ENCODE measurements at regions not wholly inside any gene's neighbourhood (a gene's known extent, or its start where the extent isn't known, plus 50 kb on each side); places are given as distances from the start of the nearest gene placed in this dataset.

GRCh38 chr2:191476901-191477300, 201.0 kb upstream of the NABP1 start:
- Mint-ChIP-seq H3K27ac (no peak overlapping the region), H3K4me3 (no peak overlapping the region), H3K27me3 (peaks cover 9% of the 10 kb centered on the region), H3K9me3 (peaks cover 0 to 17% (median 7%) of the 10 kb centered on the region in 3 donors), H3K4me1 (peaks cover 0 to 4% (median 0%) of the 10 kb centered on the region in 3 donors), H3K36me3 (no peaks in the 10 kb centered on the region)

GRCh38 chr2:191478799-191479679, 198.9 kb upstream of the NABP1 start:
- Mint-ChIP-seq H3K4me1 (peaks cover 0 to 4% (median 0%) of the 10 kb centered on the region in 3 donors), H3K27me3 (peaks cover 10% of the 10 kb centered on the region), H3K9me3 (peaks cover 9 to 32% (median 16%) of the 10 kb centered on the region in 3 donors), H3K4me3 (peak overlapping the region in 1 of 4 donors; percentile 30), H3K27ac (no peak overlapping the region), H3K36me3 (no peaks in the 10 kb centered on the region)

GRCh38 chr2:191479680-191480023, 198.3 kb upstream of the NABP1 start:
- no peak overlapping the region for H3K4me3 Mint-ChIP-seq
- no peak overlapping the region for H3K27ac Mint-ChIP-seq
- H3K36me3 Mint-ChIP-seq: no peaks in the 10 kb centered on the region
- peaks cover 0 to 4% (median 0%) of the 10 kb centered on the region in 3 donors for H3K4me1 Mint-ChIP-seq
- H3K27me3 Mint-ChIP-seq: peaks cover 10% of the 10 kb centered on the region
- peaks cover 10 to 32% (median 16%) of the 10 kb centered on the region in 3 donors for H3K9me3 Mint-ChIP-seq

- H3K27ac Mint-ChIP-seq: no peak overlapping the region
- peaks cover 11 to 32% (median 16%) of the 10 kb centered on the region in 3 donors for H3K9me3 Mint-ChIP-seq
- no peaks in the 10 kb centered on the region for H3K36me3 Mint-ChIP-seq
- H3K4me1 Mint-ChIP-seq: peaks cover 0 to 4% (median 0%) of the 10 kb centered on the region in 3 donors
- no peak overlapping the region for H3K4me3 Mint-ChIP-seq
- H3K27me3 Mint-ChIP-seq: peaks cover 12% of the 10 kb centered on the region
These were observed 196.4 kb upstream of the NABP1 start for GRCh38 chr2:191481305-191482070.

GRCh38 chr2:191483117-191483516, 194.8 kb upstream of the NABP1 start:
- Mint-ChIP-seq H3K4me3 (no peak overlapping the region), H3K4me1 (peaks cover 0 to 4% (median 0%) of the 10 kb centered on the region in 3 donors), H3K27ac (no peak overlapping the region), H3K36me3 (no peaks in the 10 kb centered on the region), H3K9me3 (peaks cover 11 to 32% (median 16%) of the 10 kb centered on the region in 3 donors), H3K27me3 (peaks cover 11% of the 10 kb centered on the region)

- H3K27me3 Mint-ChIP-seq: peaks cover 4% of the 10 kb centered on the region
- peaks cover 9 to 17% (median 11%) of the 10 kb centered on the region in 3 donors for H3K9me3 Mint-ChIP-seq
- no peaks in the 10 kb centered on the region for H3K4me1 Mint-ChIP-seq
- no peak overlapping the region for H3K27ac Mint-ChIP-seq
- no peaks in the 10 kb centered on the region for H3K36me3 Mint-ChIP-seq
- H3K4me3 Mint-ChIP-seq: no peak overlapping the region
These were observed 191.2 kb upstream of the NABP1 start for GRCh38 chr2:191486584-191487320.

- Mint-ChIP-seq H3K4me3 (no peak overlapping the region), H3K27ac (no peak overlapping the region), H3K27me3 (peaks cover 4% of the 10 kb centered on the region), H3K4me1 (no peaks in the 10 kb centered on the region), H3K36me3 (no peaks in the 10 kb centered on the region), H3K9me3 (peaks cover 4 to 7% (median 6%) of the 10 kb centered on the region in 3 donors)
These were observed 189.8 kb upstream of the NABP1 start for GRCh38 chr2:191488135-191488534.

- no peaks in the 10 kb centered on the region for H3K36me3 Mint-ChIP-seq
- no peak overlapping the region for H3K27ac Mint-ChIP-seq
- H3K27me3 Mint-ChIP-seq: peaks cover 2% of the 10 kb centered on the region
- peaks cover 0 to 2% (median 0%) of the 10 kb centered on the region in 3 donors for H3K9me3 Mint-ChIP-seq
- H3K4me3 Mint-ChIP-seq: no peak overlapping the region
- H3K4me1 Mint-ChIP-seq: peaks cover 0 to 2% (median 0%) of the 10 kb centered on the region in 3 donors
These were observed 188.8 kb upstream of the NABP1 start for GRCh38 chr2:191489177-191489576.

GRCh38 chr2:191496838-191497237, 181.1 kb upstream of the NABP1 start:
- H3K36me3 Mint-ChIP-seq: no peaks in the 10 kb centered on the region
- no peaks in the 10 kb centered on the region for H3K27me3 Mint-ChIP-seq
- H3K27ac Mint-ChIP-seq: no peak overlapping the region

GRCh38 chr2:191497822-191498221, 180.1 kb upstream of the NABP1 start:
- H3K36me3 Mint-ChIP-seq: no peaks in the 10 kb centered on the region
- H3K27ac Mint-ChIP-seq: no peak overlapping the region
- H3K27me3 Mint-ChIP-seq: no peaks in the 10 kb centered on the region
- no peak overlapping the region for H3K4me3 Mint-ChIP-seq
- no peaks in the 10 kb centered on the region for H3K9me3 Mint-ChIP-seq
- H3K4me1 Mint-ChIP-seq: peaks cover 0 to 2% (median 0%) of the 10 kb centered on the region in 3 donors

More at GRCh38 chr2:191496838-191497237, 181.1 kb upstream of the NABP1 start:
- Mint-ChIP-seq H3K4me1 (peaks cover 0 to 2% (median 0%) of the 10 kb centered on the region in 3 donors), H3K9me3 (no peaks in the 10 kb centered on the region), H3K4me3 (no peak overlapping the region)

- H3K27me3 Mint-ChIP-seq: peaks cover 4% of the 10 kb centered on the region
- no peak overlapping the region for H3K4me3 Mint-ChIP-seq
These were observed 178.9 kb upstream of the NABP1 start for GRCh38 chr2:191499050-191499449.

GRCh38 chr2:191499874-191500565, 177.9 kb upstream of the NABP1 start:
- Mint-ChIP-seq H3K27me3 (peaks cover 4% of the 10 kb centered on the region), H3K4me3 (no peak overlapping the region), H3K36me3 (no peaks in the 10 kb centered on the region), H3K9me3 (no peaks in the 10 kb centered on the region), H3K4me1 (no peaks in the 10 kb centered on the region), H3K27ac (no peak overlapping the region)

More at GRCh38 chr2:191499050-191499449, 178.9 kb upstream of the NABP1 start:
- Mint-ChIP-seq H3K27ac (no peak overlapping the region), H3K36me3 (no peaks in the 10 kb centered on the region), H3K9me3 (no peaks in the 10 kb centered on the region), H3K4me1 (no peaks in the 10 kb centered on the region)

GRCh38 chr2:191500566-191500883, 177.4 kb upstream of the NABP1 start:
- Mint-ChIP-seq H3K4me3 (no peak overlapping the region), H3K36me3 (no peaks in the 10 kb centered on the region), H3K9me3 (no peaks in the 10 kb centered on the region), H3K27me3 (peaks cover 4% of the 10 kb centered on the region), H3K4me1 (no peaks in the 10 kb centered on the region), H3K27ac (no peak overlapping the region)

GRCh38 chr2:191500884-191501560, 176.9 kb upstream of the NABP1 start:
- peaks cover 4% of the 10 kb centered on the region for H3K27me3 Mint-ChIP-seq

More at GRCh38 chr2:191500884-191501560, 176.9 kb upstream of the NABP1 start:
- H3K27ac Mint-ChIP-seq: no peak overlapping the region
- no peak overlapping the region for H3K4me3 Mint-ChIP-seq
- H3K9me3 Mint-ChIP-seq: no peaks in the 10 kb centered on the region
- no peaks in the 10 kb centered on the region for H3K4me1 Mint-ChIP-seq
- no peaks in the 10 kb centered on the region for H3K36me3 Mint-ChIP-seq
